ENCODE measurements at regions not wholly inside any gene's neighbourhood (a gene's known extent, or its start where the extent isn't known, plus 50 kb on each side); places are given as distances from the start of the nearest gene placed in this dataset.

GRCh38 chr4:171719691-171720090, 93.5 kb upstream of the GALNTL6 start:
- no peak for TF ChIP-seq POLR2A (IDR thresholded peaks at IDR 0.05)
- no peak for TF ChIP-seq CTCF (IDR thresholded peaks at IDR 0.05)

Measured in right lobe of liver (tissue), 4 donors.